ENCODE measurements at regions not wholly inside any gene's neighbourhood (a gene's known extent, or its start where the extent isn't known, plus 50 kb on each side); places are given as distances from the start of the nearest gene placed in this dataset.
"Not testable (repeated sequence)": the region's sequence is repeated elsewhere in the genome, so short reads cannot be mapped to it uniquely, and the experiment has no call there.

- Mint-ChIP-seq H3K4me1 (ENCODE audit: low read depth) (no peaks in the 10 kb centered on the region), H3K27ac (no peak overlapping the region), H3K27me3 (no peaks in the 10 kb centered on the region), H3K4me3 (ENCODE audit: low read depth) (no peak overlapping the region), H3K9me3 (ENCODE audit: low read depth) (no peaks in the 10 kb centered on the region), H3K36me3 (ENCODE audit: insufficient read depth) (no peaks in the 10 kb centered on the region)
- DNase-seq (ENCODE audit: low spot score, unreplicated experiment) = no peak
- TF ChIP-seq CTCF (IDR thresholded peaks at IDR 0.05; ENCODE audit: unreplicated experiment) = no peak
These were observed 66.4 kb upstream of the SOD1 start for GRCh38 chr21:31592963-31593560.

GRCh38 chr21:31592516-31592915 lies 67.0 kb upstream of the SOD1 start:
- Mint-ChIP-seq H3K4me3 (ENCODE audit: low read depth) (no peak overlapping the region), H3K9me3 (ENCODE audit: low read depth) (no peaks in the 10 kb centered on the region), H3K4me1 (ENCODE audit: low read depth) (no peaks in the 10 kb centered on the region), H3K36me3 (ENCODE audit: insufficient read depth) (no peaks in the 10 kb centered on the region), H3K27ac (no peak overlapping the region), H3K27me3 (no peaks in the 10 kb centered on the region)
- TF ChIP-seq CTCF (IDR thresholded peaks at IDR 0.05; ENCODE audit: unreplicated experiment) = no peak
- no peak for DNase-seq (ENCODE audit: low spot score, unreplicated experiment)

GRCh38 chr21:31589820-31590219 lies 69.7 kb upstream of the SOD1 start:
- H3K36me3 Mint-ChIP-seq (ENCODE audit: insufficient read depth) = no peaks in the 10 kb centered on the region
- no peaks in the 10 kb centered on the region for H3K9me3 Mint-ChIP-seq (ENCODE audit: low read depth)
- no peaks in the 10 kb centered on the region for H3K4me1 Mint-ChIP-seq (ENCODE audit: low read depth)
- no peak for TF ChIP-seq CTCF (IDR thresholded peaks at IDR 0.05; ENCODE audit: unreplicated experiment)
- peak overlapping the region; percentile 30 for H3K27ac Mint-ChIP-seq
- H3K27me3 Mint-ChIP-seq = peaks cover 4% of the 10 kb centered on the region
- H3K4me3 Mint-ChIP-seq (ENCODE audit: low read depth) = no peak overlapping the region
- DNase-seq (ENCODE audit: low spot score, unreplicated experiment) = no peak

- DNase-seq (ENCODE audit: low spot score, unreplicated experiment) = no peak
- H3K9me3 Mint-ChIP-seq (ENCODE audit: low read depth) = no peaks in the 10 kb centered on the region
- H3K4me3 Mint-ChIP-seq (ENCODE audit: low read depth) = no peak overlapping the region
- peaks cover 4% of the 10 kb centered on the region for H3K27me3 Mint-ChIP-seq
- H3K27ac Mint-ChIP-seq = no peak overlapping the region
- peaks cover 4% of the 10 kb centered on the region for H3K4me1 Mint-ChIP-seq (ENCODE audit: low read depth)
- TF ChIP-seq CTCF (IDR thresholded peaks at IDR 0.05; ENCODE audit: unreplicated experiment) = no peak
- no peaks in the 10 kb centered on the region for H3K36me3 Mint-ChIP-seq (ENCODE audit: insufficient read depth)
These were observed 73.4 kb upstream of the SOD1 start for GRCh38 chr21:31586118-31586517.

GRCh38 chr21:31583937-31584336 lies 75.6 kb upstream of the SOD1 start:
- not testable (repeated sequence) for H3K4me3 Mint-ChIP-seq (ENCODE audit: low read depth); H3K4me1 Mint-ChIP-seq (ENCODE audit: low read depth); H3K36me3 Mint-ChIP-seq (ENCODE audit: insufficient read depth); H3K27ac Mint-ChIP-seq; H3K27me3 Mint-ChIP-seq; H3K9me3 Mint-ChIP-seq (ENCODE audit: low read depth); DNase-seq (ENCODE audit: low spot score, unreplicated experiment)

GRCh38 chr21:31583498-31583897 lies 76.0 kb upstream of the SOD1 start:
- Mint-ChIP-seq H3K27ac (no peak overlapping the region), H3K27me3 (peaks cover 8% of the 10 kb centered on the region), H3K9me3 (ENCODE audit: low read depth) (no peaks in the 10 kb centered on the region), H3K4me3 (ENCODE audit: low read depth) (no peak overlapping the region), H3K4me1 (ENCODE audit: low read depth) (peaks cover 4% of the 10 kb centered on the region), H3K36me3 (ENCODE audit: insufficient read depth) (no peaks in the 10 kb centered on the region)
- DNase-seq (ENCODE audit: low spot score, unreplicated experiment) = no peak
- no peak for TF ChIP-seq CTCF (IDR thresholded peaks at IDR 0.05; ENCODE audit: unreplicated experiment)

Data from progenitor cell of endocrine pancreas (in vitro differentiated cells).